ENCODE measurements at regions not wholly inside any gene's neighbourhood (a gene's known extent, or its start where the extent isn't known, plus 50 kb on each side); places are given as distances from the start of the nearest gene placed in this dataset.
"Not testable (repeated sequence)": the region's sequence is repeated elsewhere in the genome, so short reads cannot be mapped to it uniquely, and the experiment has no call there.

GRCh38 chr10:65779985-65780384 lies 1145.9 kb upstream of the LRRTM3 start:
- Histone ChIP-seq H3K4me3 (ENCODE audit: low read length in 2 of 2) (no peak overlapping the region), H3K36me3 (ENCODE audit: control insufficient read depth in 1 of 2, insufficient read depth in 2 of 2, low read length in 1 of 2) (no peaks in the 10 kb centered on the region), H3K9me3 (ENCODE audit: control insufficient read depth, low read length) (no peaks in the 10 kb centered on the region), H3K4me1 (ENCODE audit: control insufficient read depth in 1 of 2, insufficient read depth in 2 of 2, low read length in 2 of 2) (no peaks in the 10 kb centered on the region), H3K27me3 (ENCODE audit: control insufficient read depth in 1 of 2, insufficient read depth in 2 of 2, low read length in 1 of 2) (no peaks in the 10 kb centered on the region), H3K27ac (ENCODE audit: low read depth in 1 of 2, low read length in 2 of 2) (no peak overlapping the region)
- 90 to 91% methylated on average over 5 of the region's 5 CpGs for WGBS, 2 donors
- DNase-seq, result peak in 1 of 2 donors; percentile 41
- ATAC-seq (ENCODE audit: low FRiP score), result peak; percentile 44
- intact Hi-C loops (cut with DNase I), result no loop called here

- Histone ChIP-seq H3K9me3 (ENCODE audit: control insufficient read depth, low read length) (peaks cover 1% of the 10 kb centered on the region), H3K4me1 (ENCODE audit: control insufficient read depth in 1 of 2, insufficient read depth in 2 of 2, low read length in 2 of 2) (no peaks in the 10 kb centered on the region), H3K27me3 (ENCODE audit: control insufficient read depth in 1 of 2, insufficient read depth in 2 of 2, low read length in 1 of 2) (no peaks in the 10 kb centered on the region), H3K36me3 (ENCODE audit: control insufficient read depth in 1 of 2, insufficient read depth in 2 of 2, low read length in 1 of 2) (no peaks in the 10 kb centered on the region), H3K4me3 (ENCODE audit: low read length in 2 of 2) (no peak overlapping the region), H3K27ac (ENCODE audit: low read depth in 1 of 2, low read length in 2 of 2) (no peak overlapping the region)
- DNase-seq (no peak), ATAC-seq (ENCODE audit: low FRiP score) (no peak)
- intact Hi-C loops (cut with DNase I), result no loop called here
- 93 to 98% methylated on average over 2 of the region's 2 CpGs for WGBS, 2 donors
Observed at GRCh38 chr10:65786279-65786678, 1139.6 kb upstream of the LRRTM3 start.

GRCh38 chr10:65787571-65787970 lies 1138.3 kb upstream of the LRRTM3 start:
- Histone ChIP-seq H3K9me3 (ENCODE audit: control insufficient read depth, low read length) (peaks cover 1% of the 10 kb centered on the region), H3K27me3 (ENCODE audit: control insufficient read depth in 1 of 2, insufficient read depth in 2 of 2, low read length in 1 of 2) (no peaks in the 10 kb centered on the region), H3K27ac (ENCODE audit: low read depth in 1 of 2, low read length in 2 of 2) (no peak overlapping the region), H3K4me1 (ENCODE audit: control insufficient read depth in 1 of 2, insufficient read depth in 2 of 2, low read length in 2 of 2) (no peaks in the 10 kb centered on the region), H3K4me3 (ENCODE audit: low read length in 2 of 2) (no peak overlapping the region), H3K36me3 (ENCODE audit: control insufficient read depth in 1 of 2, insufficient read depth in 2 of 2, low read length in 1 of 2) (no peaks in the 10 kb centered on the region)
- intact Hi-C loops (cut with DNase I), result no loop called here
- 82 to 84% methylated on average over 1 of the region's 1 CpG for WGBS, 2 donors
- ATAC-seq (ENCODE audit: low FRiP score) (no peak), DNase-seq (no peak)

- H3K4me1 ChIP-seq (ENCODE audit: control insufficient read depth in 1 of 2, insufficient read depth in 2 of 2, low read length in 2 of 2), result no peaks in the 10 kb centered on the region
- H3K4me3 ChIP-seq (ENCODE audit: low read length in 2 of 2), result no peak overlapping the region
- H3K36me3 ChIP-seq (ENCODE audit: control insufficient read depth in 1 of 2, insufficient read depth in 2 of 2, low read length in 1 of 2), result no peaks in the 10 kb centered on the region
- DNase-seq (no peak), ATAC-seq (ENCODE audit: low FRiP score) (no peak)
- H3K27me3 ChIP-seq (ENCODE audit: control insufficient read depth in 1 of 2, insufficient read depth in 2 of 2, low read length in 1 of 2), result no peaks in the 10 kb centered on the region
- H3K9me3 ChIP-seq (ENCODE audit: control insufficient read depth, low read length), result peaks cover 1% of the 10 kb centered on the region
- intact Hi-C loops (cut with DNase I), result no loop called here
- H3K27ac ChIP-seq (ENCODE audit: low read depth in 1 of 2, low read length in 2 of 2), result no peak overlapping the region
Observed at GRCh38 chr10:65788271-65788670, 1137.6 kb upstream of the LRRTM3 start.

- Histone ChIP-seq H3K36me3 (ENCODE audit: control insufficient read depth in 1 of 2, insufficient read depth in 2 of 2, low read length in 1 of 2) (no peaks in the 10 kb centered on the region), H3K4me3 (ENCODE audit: low read length in 2 of 2) (no peak overlapping the region), H3K27ac (ENCODE audit: low read depth in 1 of 2, low read length in 2 of 2) (no peak overlapping the region), H3K9me3 (ENCODE audit: control insufficient read depth, low read length) (peaks cover 1% of the 10 kb centered on the region), H3K4me1 (ENCODE audit: control insufficient read depth in 1 of 2, insufficient read depth in 2 of 2, low read length in 2 of 2) (no peaks in the 10 kb centered on the region), H3K27me3 (ENCODE audit: control insufficient read depth in 1 of 2, insufficient read depth in 2 of 2, low read length in 1 of 2) (no peaks in the 10 kb centered on the region)
- 81 to 87% methylated on average over 1 of the region's 1 CpG for WGBS, 2 donors
- intact Hi-C loops (cut with DNase I), result no loop called here
- no peak for ATAC-seq (ENCODE audit: low FRiP score)
- no peak for DNase-seq
Observed at GRCh38 chr10:65791979-65792378, 1133.9 kb upstream of the LRRTM3 start.

- no peak for DNase-seq
- no peak for ATAC-seq (ENCODE audit: low FRiP score)
- 82 to 85% methylated on average over 4 of the region's 4 CpGs for WGBS, 2 donors
- Histone ChIP-seq H3K4me1 (ENCODE audit: control insufficient read depth in 1 of 2, insufficient read depth in 2 of 2, low read length in 2 of 2) (no peaks in the 10 kb centered on the region), H3K27ac (ENCODE audit: low read depth in 1 of 2, low read length in 2 of 2) (no peak overlapping the region), H3K4me3 (ENCODE audit: low read length in 2 of 2) (no peak overlapping the region), H3K27me3 (ENCODE audit: control insufficient read depth in 1 of 2, insufficient read depth in 2 of 2, low read length in 1 of 2) (no peaks in the 10 kb centered on the region), H3K36me3 (ENCODE audit: control insufficient read depth in 1 of 2, insufficient read depth in 2 of 2, low read length in 1 of 2) (no peaks in the 10 kb centered on the region), H3K9me3 (ENCODE audit: control insufficient read depth, low read length) (peaks cover 1% of the 10 kb centered on the region)
- intact Hi-C loops (cut with DNase I), result no loop called here
Observed at GRCh38 chr10:65793738-65794425, 1132.0 kb upstream of the LRRTM3 start.

- DNase-seq; H3K27me3 ChIP-seq (ENCODE audit: control insufficient read depth in 1 of 2, insufficient read depth in 2 of 2, low read length in 1 of 2); ATAC-seq (ENCODE audit: low FRiP score); H3K4me1 ChIP-seq (ENCODE audit: control insufficient read depth in 1 of 2, insufficient read depth in 2 of 2, low read length in 2 of 2); H3K9me3 ChIP-seq (ENCODE audit: control insufficient read depth, low read length); H3K36me3 ChIP-seq (ENCODE audit: control insufficient read depth in 1 of 2, insufficient read depth in 2 of 2, low read length in 1 of 2); H3K4me3 ChIP-seq (ENCODE audit: low read length in 2 of 2); H3K27ac ChIP-seq (ENCODE audit: low read depth in 1 of 2, low read length in 2 of 2); intact Hi-C loops (cut with DNase I): not testable (repeated sequence)
- 93 to 94% methylated on average over 19 of the region's 19 CpGs for WGBS, 2 donors
Observed at GRCh38 chr10:65794861-65795260, 1131.0 kb upstream of the LRRTM3 start.

GRCh38 chr10:65796472-65796871 lies 1129.4 kb upstream of the LRRTM3 start:
- intact Hi-C loops (cut with DNase I), result no loop called here
- Histone ChIP-seq H3K27ac (ENCODE audit: low read depth in 1 of 2, low read length in 2 of 2) (no peak overlapping the region), H3K4me3 (ENCODE audit: low read length in 2 of 2) (no peak overlapping the region), H3K9me3 (ENCODE audit: control insufficient read depth, low read length) (no peaks in the 10 kb centered on the region), H3K27me3 (ENCODE audit: control insufficient read depth in 1 of 2, insufficient read depth in 2 of 2, low read length in 1 of 2) (no peaks in the 10 kb centered on the region), H3K4me1 (ENCODE audit: control insufficient read depth in 1 of 2, insufficient read depth in 2 of 2, low read length in 2 of 2) (no peaks in the 10 kb centered on the region), H3K36me3 (ENCODE audit: control insufficient read depth in 1 of 2, insufficient read depth in 2 of 2, low read length in 1 of 2) (no peaks in the 10 kb centered on the region)
- 49 to 62% methylated on average over 2 of the region's 2 CpGs for WGBS, 2 donors
- ATAC-seq (ENCODE audit: low FRiP score), result no peak
- no peak for DNase-seq

GRCh38 chr10:65798133-65798532 lies 1127.7 kb upstream of the LRRTM3 start:
- Histone ChIP-seq H3K27me3 (ENCODE audit: control insufficient read depth in 1 of 2, insufficient read depth in 2 of 2, low read length in 1 of 2) (no peaks in the 10 kb centered on the region), H3K27ac (ENCODE audit: low read depth in 1 of 2, low read length in 2 of 2) (no peak overlapping the region), H3K36me3 (ENCODE audit: control insufficient read depth in 1 of 2, insufficient read depth in 2 of 2, low read length in 1 of 2) (no peaks in the 10 kb centered on the region), H3K4me1 (ENCODE audit: control insufficient read depth in 1 of 2, insufficient read depth in 2 of 2, low read length in 2 of 2) (no peaks in the 10 kb centered on the region), H3K4me3 (ENCODE audit: low read length in 2 of 2) (no peak overlapping the region), H3K9me3 (ENCODE audit: control insufficient read depth, low read length) (no peaks in the 10 kb centered on the region)
- ATAC-seq (ENCODE audit: low FRiP score), result no peak
- intact Hi-C loops (cut with DNase I), result no loop called here
- WGBS, 2 donors, result 89% methylated on average over 3 of the region's 3 CpGs
- DNase-seq, result no peak

Data from aorta (tissue), 5 donors.